Lower lobe of right lung (tissue), 2 donors: ENCODE measurements at regions not wholly inside any gene's neighbourhood (a gene's known extent, or its start where the extent isn't known, plus 50 kb on each side); places are given as distances from the start of the nearest gene placed in this dataset.

Experiments used
- ATAC-seq, 2 donors: fragments of 200-7000 bp; cut with Tn5 transposase; one replicate each; pipeline ENCODE4 v1.9.1; 2020 to 2022; ENCODE audit warnings: mild to moderate bottlenecking in 2 of 2, moderate library complexity in 2 of 2
- DNase-seq: peaks from one replicate; pipeline ENCODE4 v3.0.0-alpha.2; 2020
- H3K27ac ChIP-seq: fragments of 200-600 bp; one replicate; pipeline ENCODE4 v1.8.0; 2022
- H3K27me3 ChIP-seq: fragments of 200-600 bp; one replicate; pipeline ENCODE4 v1.8.0; 2022; ENCODE audit warnings: low read depth
- H3K36me3 ChIP-seq: fragments of 200-600 bp; one replicate; pipeline ENCODE4 v1.8.0; 2022; ENCODE audit warnings: mild to moderate bottlenecking
- H3K4me1 ChIP-seq: fragments of 200-600 bp; one replicate; pipeline ENCODE4 v1.8.0; 2022
- H3K4me3 ChIP-seq: fragments of 200-600 bp; one replicate; pipeline ENCODE4 v1.8.0; 2022; ENCODE audit warnings: mild to moderate bottlenecking
- H3K9me3 ChIP-seq: fragments of 200-600 bp; one replicate; pipeline ENCODE4 v1.8.0; 2022
- CTCF ChIP-seq: fragments of 200-600 bp; IDR thresholded peaks from one replicate; pipeline ENCODE4 v1.8.0; 2022; ENCODE audit warnings: antibody characterized with exemption, mild to moderate bottlenecking
- intact Hi-C: fragments of 100-400 bp; cut with DNase I; formaldehyde crosslinking; loops from one replicate; pipeline ENCODE4 v1.11.0; 2022
- donor health status: DM: no; HTN: yes; CAD: no; lungs with severe emphysema.

- Histone ChIP-seq H3K27me3 (no peaks in the 10 kb centered on the region), H3K27ac (no peak overlapping the region), H3K4me3 (no peak overlapping the region), H3K4me1 (no peaks in the 10 kb centered on the region), H3K9me3 (no peaks in the 10 kb centered on the region), H3K36me3 (no peaks in the 10 kb centered on the region)
- ATAC-seq: no peak
- DNase-seq: no peak
- TF ChIP-seq CTCF: no peak
- intact Hi-C loops: no loop called here
These were observed 101.0 kb downstream of the LITAF start for GRCh38 chr16:11485676-11486075.

- no peak for DNase-seq
- ATAC-seq: no peak
- Histone ChIP-seq H3K27me3 (no peaks in the 10 kb centered on the region), H3K27ac (no peak overlapping the region), H3K36me3 (no peaks in the 10 kb centered on the region), H3K9me3 (no peaks in the 10 kb centered on the region), H3K4me3 (no peak overlapping the region), H3K4me1 (no peaks in the 10 kb centered on the region)
- TF ChIP-seq CTCF: no peak
- intact Hi-C loops: no loop called here
These were observed 99.4 kb downstream of the LITAF start for GRCh38 chr16:11487289-11487688.

GRCh38 chr16:11488304-11488703 lies 98.4 kb downstream of the LITAF start:
- DNase-seq (no peak), ATAC-seq (no peak)
- Histone ChIP-seq H3K4me3 (no peak overlapping the region), H3K27ac (no peak overlapping the region), H3K9me3 (no peaks in the 10 kb centered on the region), H3K4me1 (no peaks in the 10 kb centered on the region), H3K27me3 (no peaks in the 10 kb centered on the region), H3K36me3 (no peaks in the 10 kb centered on the region)
- TF ChIP-seq CTCF: no peak
- intact Hi-C loops: no loop called here

- H3K4me1 ChIP-seq: peaks cover 15% of the 10 kb centered on the region
- intact Hi-C loops: no loop called here
- H3K9me3 ChIP-seq: no peaks in the 10 kb centered on the region
- no peak overlapping the region for H3K27ac ChIP-seq
- no peaks in the 10 kb centered on the region for H3K27me3 ChIP-seq
- no peaks in the 10 kb centered on the region for H3K36me3 ChIP-seq
- H3K4me3 ChIP-seq: no peak overlapping the region
- no peak for TF ChIP-seq CTCF
- DNase-seq: no peak
- ATAC-seq: no peak
These were observed 95.2 kb downstream of the LITAF start for GRCh38 chr16:11491524-11491923.

GRCh38 chr16:11492808-11493530 lies 93.8 kb downstream of the LITAF start:
- Histone ChIP-seq H3K27ac (no peak overlapping the region), H3K36me3 (no peaks in the 10 kb centered on the region), H3K27me3 (no peaks in the 10 kb centered on the region), H3K4me3 (no peak overlapping the region), H3K4me1 (peaks cover 30% of the 10 kb centered on the region), H3K9me3 (no peaks in the 10 kb centered on the region)
- TF ChIP-seq CTCF: no peak
- intact Hi-C loops: no loop called here
- DNase-seq (no peak), ATAC-seq (no peak)
